ENCODE measurements at regions not wholly inside any gene's neighbourhood (a gene's known extent, or its start where the extent isn't known, plus 50 kb on each side); places are given as distances from the start of the nearest gene placed in this dataset.

GRCh38 chr2:216769626-216770025 is 74.3 kb upstream of the IGFBP5 start:
- Histone ChIP-seq H3K9me2 (no peaks in the 10 kb centered on the region), H3F3A (replicated peaks; ENCODE audit: insufficient read depth) (peaks cover under 1% of the 10 kb centered on the region), H3K27ac (ENCODE audit: low read depth in 2 of 2, low read length in 1 of 2) (no peak overlapping the region), H3K9me3 (no peaks in the 10 kb centered on the region), H4K20me1 (ENCODE audit: insufficient read depth) (no peaks in the 10 kb centered on the region), H2AFZ (ENCODE audit: low read depth) (no peak overlapping the region), H3K4me2 (no peak overlapping the region), H3K4me3 (ENCODE audit: low read depth in 2 of 2, low read length in 1 of 2) (no peak overlapping the region), H3K4me1 (ENCODE audit: control insufficient read depth in 1 of 2, insufficient read depth in 2 of 2, low read depth in 1 of 2, low read length in 1 of 2) (peaks cover 6 to 7% of the 10 kb centered on the region in 2 experiments; a peak in 2 of 4 replicates), H3K79me2 (ENCODE audit: insufficient read depth) (no peaks in the 10 kb centered on the region), H3K27me3 (ENCODE audit: insufficient read depth) (no peaks in the 10 kb centered on the region), H3K36me3 (replicated peaks in 1 of 2; ENCODE audit: control insufficient read depth in 1 of 2, insufficient read depth in 2 of 2, low read length in 1 of 2) (no peaks in the 10 kb centered on the region), H3K9ac (no peak overlapping the region)
- POLR2A ChIA-PET: no interaction called here
- no peak for TF ChIP-seq GABPA (IDR thresholded peaks at IDR 0.05; ENCODE audit: low read depth)
- no peak for TF ChIP-seq FOXJ3 (CRISPR knock-in tag; IDR thresholded peaks at IDR 0.05)
- no peak for TF ChIP-seq FOSL2 (IDR thresholded peaks at IDR 0.05; ENCODE audit: borderline replicate concordance, low read depth)
- TF ChIP-seq, protein P1, sequence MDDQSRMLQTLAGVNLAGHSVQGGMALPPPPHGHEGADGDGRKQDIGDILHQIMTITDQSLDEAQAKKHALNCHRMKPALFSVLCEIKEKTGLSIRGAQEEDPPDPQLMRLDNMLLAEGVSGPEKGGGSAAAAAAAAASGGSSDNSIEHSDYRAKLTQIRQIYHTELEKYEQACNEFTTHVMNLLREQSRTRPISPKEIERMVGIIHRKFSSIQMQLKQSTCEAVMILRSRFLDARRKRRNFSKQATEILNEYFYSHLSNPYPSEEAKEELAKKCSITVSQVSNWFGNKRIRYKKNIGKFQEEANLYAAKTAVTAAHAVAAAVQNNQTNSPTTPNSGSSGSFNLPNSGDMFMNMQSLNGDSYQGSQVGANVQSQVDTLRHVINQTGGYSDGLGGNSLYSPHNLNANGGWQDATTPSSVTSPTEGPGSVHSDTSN (IDR thresholded peaks at IDR 0.05): no peak
- CTCF ChIA-PET: interaction anchor here (1.0 kb wide), 1 partner anchor 741 kb away, joined by 3 read pairs; no protein-coding TSS in a partner anchor
- DNase-seq: no peak

DNA sequence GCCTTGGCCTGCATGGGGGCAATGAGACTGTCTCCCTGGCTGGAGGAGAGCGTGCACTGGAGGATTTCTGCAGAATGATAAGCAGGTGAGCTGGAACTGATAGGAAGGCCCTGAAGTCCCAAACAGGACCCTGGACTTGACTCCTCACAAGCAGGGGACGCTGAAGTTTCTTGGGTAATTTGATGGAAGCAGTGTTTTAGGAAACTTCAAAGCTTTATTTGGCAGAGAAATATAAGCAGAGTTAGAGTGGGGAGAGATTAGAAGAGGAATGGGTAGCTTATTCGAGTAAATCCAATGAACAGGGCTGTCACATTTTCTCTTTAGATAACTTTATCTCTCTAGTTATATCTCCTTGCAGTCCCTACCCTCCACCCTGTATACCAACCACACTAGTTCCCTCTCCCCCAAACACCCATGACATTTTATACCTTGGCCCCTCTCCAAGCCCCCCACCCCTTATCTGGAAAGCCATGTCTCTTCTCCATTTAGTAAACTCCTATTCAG is 73.6 kb upstream of the IGFBP5 start:
- Histone ChIP-seq H4K20me1 (ENCODE audit: insufficient read depth) (no peaks in the 10 kb centered on the region), H3K9me3 (no peaks in the 10 kb centered on the region), H3K36me3 (replicated peaks in 1 of 2; ENCODE audit: control insufficient read depth in 1 of 2, insufficient read depth in 2 of 2, low read length in 1 of 2) (no peaks in the 10 kb centered on the region), H3K27me3 (ENCODE audit: insufficient read depth) (no peaks in the 10 kb centered on the region), H3F3A (replicated peaks; ENCODE audit: insufficient read depth) (no peaks in the 10 kb centered on the region), H3K9me2 (no peaks in the 10 kb centered on the region), H3K4me3 (ENCODE audit: low read depth in 2 of 2, low read length in 1 of 2) (no peak overlapping the region), H2AFZ (ENCODE audit: low read depth) (no peak overlapping the region), H3K4me2 (no peak overlapping the region), H3K4me1 (ENCODE audit: control insufficient read depth in 1 of 2, insufficient read depth in 2 of 2, low read depth in 1 of 2, low read length in 1 of 2) (peaks cover 0 to 6% of the 10 kb centered on the region in 2 experiments; a peak in 2 of 4 replicates), H3K9ac (no peak overlapping the region), H3K79me2 (ENCODE audit: insufficient read depth) (no peaks in the 10 kb centered on the region), H3K27ac (ENCODE audit: low read depth in 2 of 2, low read length in 1 of 2) (no peak overlapping the region)
- ChIA-PET POLR2A (no interaction called here), CTCF (interaction anchor here (0.5 to 1.0 kb wide), 2 partner anchors 34 to 742 kb away, joined by 3 read pairs; no protein-coding TSS in a partner anchor)
- DNase-seq: no peak
- no peak for TF ChIP-seq RFX5 (IDR thresholded peaks at IDR 0.05; ENCODE audit: low read length)
- TF ChIP-seq FOSL2 (IDR thresholded peaks at IDR 0.05; ENCODE audit: borderline replicate concordance, low read depth): no peak
- TF ChIP-seq RAD21 (IDR thresholded peaks at IDR 0.05; ENCODE audit: low read length): no peak
- TF ChIP-seq CHD2 (IDR thresholded peaks at IDR 0.05; ENCODE audit: low read length, partially characterized antibody): no peak
- TF ChIP-seq, protein P2, sequence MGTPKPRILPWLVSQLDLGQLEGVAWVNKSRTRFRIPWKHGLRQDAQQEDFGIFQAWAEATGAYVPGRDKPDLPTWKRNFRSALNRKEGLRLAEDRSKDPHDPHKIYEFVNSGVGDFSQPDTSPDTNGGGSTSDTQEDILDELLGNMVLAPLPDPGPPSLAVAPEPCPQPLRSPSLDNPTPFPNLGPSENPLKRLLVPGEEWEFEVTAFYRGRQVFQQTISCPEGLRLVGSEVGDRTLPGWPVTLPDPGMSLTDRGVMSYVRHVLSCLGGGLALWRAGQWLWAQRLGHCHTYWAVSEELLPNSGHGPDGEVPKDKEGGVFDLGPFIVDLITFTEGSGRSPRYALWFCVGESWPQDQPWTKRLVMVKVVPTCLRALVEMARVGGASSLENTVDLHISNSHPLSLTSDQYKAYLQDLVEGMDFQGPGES (IDR thresholded peaks at IDR 0.05; ENCODE audit: low read depth, low read length): no peak
- no peak for TF ChIP-seq EZH2phosphoT487 (IDR thresholded peaks at IDR 0.05; ENCODE audit: borderline replicate concordance, low read depth)
- no peak for TF ChIP-seq RCOR1 (IDR thresholded peaks at IDR 0.05; ENCODE audit: low read length)
- TF ChIP-seq, protein P3, sequence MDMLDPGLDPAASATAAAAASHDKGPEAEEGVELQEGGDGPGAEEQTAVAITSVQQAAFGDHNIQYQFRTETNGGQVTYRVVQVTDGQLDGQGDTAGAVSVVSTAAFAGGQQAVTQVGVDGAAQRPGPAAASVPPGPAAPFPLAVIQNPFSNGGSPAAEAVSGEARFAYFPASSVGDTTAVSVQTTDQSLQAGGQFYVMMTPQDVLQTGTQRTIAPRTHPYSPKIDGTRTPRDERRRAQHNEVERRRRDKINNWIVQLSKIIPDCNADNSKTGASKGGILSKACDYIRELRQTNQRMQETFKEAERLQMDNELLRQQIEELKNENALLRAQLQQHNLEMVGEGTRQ (IDR thresholded peaks at IDR 0.05; ENCODE audit: borderline replicate concordance, low read depth, low read length): no peak
- no peak for TF ChIP-seq NRF1 (IDR thresholded peaks at IDR 0.05; ENCODE audit: low read depth, low read length)
- TF ChIP-seq, protein P1 (IDR thresholded peaks at IDR 0.05): no peak
- no peak for TF ChIP-seq RXRA (IDR thresholded peaks at IDR 0.05; ENCODE audit: borderline replicate concordance, low read depth)
- no peak for TF ChIP-seq SMC3 (IDR thresholded peaks at IDR 0.05; ENCODE audit: low read depth, low read length)
- TF ChIP-seq ELF1 (IDR thresholded peaks at IDR 0.05): no peak
- WGBS (ENCODE audit: low lambda C conversion rate): 52% methylated on average over 3 of the region's 3 CpGs
